ENCODE measurements at regions not wholly inside any gene's neighbourhood (a gene's known extent, or its start where the extent isn't known, plus 50 kb on each side); places are given as distances from the start of the nearest gene placed in this dataset.
"Not testable (repeated sequence)": the region's sequence is repeated elsewhere in the genome, so short reads cannot be mapped to it uniquely, and the experiment has no call there.

GRCh38 chr14:106308839-106309389, 782.5 kb downstream of the TMEM121 start:
- DNase-seq (ENCODE audit: low spot score) = peak; percentile 28

GRCh38 chr14:106309423-106309822, 783.0 kb downstream of the TMEM121 start:
- no peak for DNase-seq (ENCODE audit: low spot score)

- DNase-seq (ENCODE audit: low spot score) = peak; percentile 9
Measured at GRCh38 chr14:106315436-106315835, 789.1 kb downstream of the TMEM121 start.

GRCh38 chr14:106317593-106317992, 791.2 kb downstream of the TMEM121 start:
- no peak for DNase-seq (ENCODE audit: low spot score)

- no peak for DNase-seq (ENCODE audit: low spot score)
Measured at GRCh38 chr14:106318700-106319099, 792.3 kb downstream of the TMEM121 start.

GRCh38 chr14:106323970-106324369, 797.6 kb downstream of the TMEM121 start:
- peak; percentile 12 for DNase-seq (ENCODE audit: low spot score)

GRCh38 chr14:106327234-106327633, 800.9 kb downstream of the TMEM121 start:
- DNase-seq (ENCODE audit: low spot score) = no peak

GRCh38 chr14:106327702-106328353, 801.4 kb downstream of the TMEM121 start:
- DNase-seq (ENCODE audit: low spot score) = not testable (repeated sequence)

- not testable (repeated sequence) for DNase-seq (ENCODE audit: low spot score)
Measured at GRCh38 chr14:106329243-106329642, 802.9 kb downstream of the TMEM121 start.

GRCh38 chr14:106329987-106330774, 803.8 kb downstream of the TMEM121 start:
- not testable (repeated sequence) for DNase-seq (ENCODE audit: low spot score)

- not testable (repeated sequence) for DNase-seq (ENCODE audit: low spot score)
Measured at GRCh38 chr14:106334428-106335109, 808.2 kb downstream of the TMEM121 start.

- not testable (repeated sequence) for DNase-seq (ENCODE audit: low spot score)
Measured at GRCh38 chr14:106335110-106335429, 808.7 kb downstream of the TMEM121 start.

GRCh38 chr14:106338775-106339174, 812.4 kb downstream of the TMEM121 start:
- not testable (repeated sequence) for DNase-seq (ENCODE audit: low spot score)

GRCh38 chr14:106340658-106341057, 814.3 kb downstream of the TMEM121 start:
- not testable (repeated sequence) for DNase-seq (ENCODE audit: low spot score)

- DNase-seq (ENCODE audit: low spot score) = not testable (repeated sequence)
Measured at GRCh38 chr14:106341161-106341560, 814.8 kb downstream of the TMEM121 start.

- no peak for DNase-seq (ENCODE audit: low spot score)
Measured at GRCh38 chr14:106343626-106344025, 817.2 kb downstream of the TMEM121 start.

- DNase-seq (ENCODE audit: low spot score) = not testable (repeated sequence)
Measured at GRCh38 chr14:106344065-106344614, 817.8 kb downstream of the TMEM121 start.

- DNase-seq (ENCODE audit: low spot score) = not testable (repeated sequence)
Measured at GRCh38 chr14:106344791-106345479, 818.6 kb downstream of the TMEM121 start.

- no peak for DNase-seq (ENCODE audit: low spot score)
Measured at GRCh38 chr14:106346084-106346483, 819.7 kb downstream of the TMEM121 start.

- DNase-seq (ENCODE audit: low spot score) = no peak
Measured at GRCh38 chr14:106346534-106347290, 820.3 kb downstream of the TMEM121 start.

GRCh38 chr14:106347291-106347778, 821.0 kb downstream of the TMEM121 start:
- no peak for DNase-seq (ENCODE audit: low spot score)
